ENCODE measurements at regions not wholly inside any gene's neighbourhood (a gene's known extent, or its start where the extent isn't known, plus 50 kb on each side); places are given as distances from the start of the nearest gene placed in this dataset.

GRCh38 chr2:120957905-120958304, 222.2 kb downstream of the GLI2 start:
- Histone ChIP-seq H3K27me3 (ENCODE audit: control insufficient read depth in 1 of 2, insufficient read depth in 2 of 2, low read length in 2 of 2) (peaks cover 13 to 94% of the 10 kb centered on the region in 2 experiments; a peak in 4 of 5 replicates), H3K36me3 (replicated peaks in 1 of 2; ENCODE audit: control insufficient read depth in 1 of 2, insufficient read depth in 2 of 2, low read length in 2 of 2) (no peaks in the 10 kb centered on the region), H3K79me2 (ENCODE audit: insufficient read depth, low read length) (no peaks in the 10 kb centered on the region), H3K9me3 (ENCODE audit: low read length) (no peaks in the 10 kb centered on the region), H3K4me3 (replicated peaks in 1 of 3; ENCODE audit: insufficient read depth in 1 of 3, low read depth in 2 of 3, low read length in 3 of 3) (no peak overlapping the region), H2AFZ (ENCODE audit: low read length) (no peak overlapping the region), H3K4me2 (ENCODE audit: low read depth, low read length) (no peak overlapping the region), H3K4me1 (ENCODE audit: insufficient read depth, low read length) (no peaks in the 10 kb centered on the region), H3K9ac (ENCODE audit: insufficient read depth, low read depth, low read length) (no peak overlapping the region), H4K20me1 (ENCODE audit: insufficient read depth, low read length) (no peaks in the 10 kb centered on the region), H3K27ac (ENCODE audit: extremely low read length, insufficient read depth, low read length) (no peak overlapping the region)
- intact Hi-C loops (cut with micrococcal nuclease; ENCODE audit: unreplicated experiment) = no loop called here
- in situ Hi-C loops (cut with HindIII; ENCODE audit: extremely low pct_ligation_motif_present, low pct_unique_long_range_greater_than_20kb) = no loop called here
- POLR2A ChIA-PET = no interaction called here
- no peak for DNase-seq (ENCODE audit: low spot score)
- peak; percentile 18 for ATAC-seq
- WGBS (ENCODE audit: low lambda C conversion rate) = 7% methylated on average over 3 of the region's 5 CpGs
- FAIRE-seq = no peak
- CTCF ChIA-PET (ENCODE audit: low intra/inter-chr PET ratio, low total read pairs) = no interaction called here
- BruUV-seq (replicated peaks) = no TSS peak
- TF ChIP-seq CCDC6 (CRISPR knock-in tag; IDR thresholded peaks at IDR 0.05) = no peak
- TF ChIP-seq, protein P1, sequence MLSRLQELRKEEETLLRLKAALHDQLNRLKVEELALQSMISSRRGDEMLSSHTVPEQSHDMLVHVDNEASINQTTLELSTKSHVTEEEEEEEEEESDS (CRISPR knock-in tag; IDR thresholded peaks at IDR 0.05; ENCODE audit: borderline replicate concordance) = no peak
- TF ChIP-seq, protein P2, sequence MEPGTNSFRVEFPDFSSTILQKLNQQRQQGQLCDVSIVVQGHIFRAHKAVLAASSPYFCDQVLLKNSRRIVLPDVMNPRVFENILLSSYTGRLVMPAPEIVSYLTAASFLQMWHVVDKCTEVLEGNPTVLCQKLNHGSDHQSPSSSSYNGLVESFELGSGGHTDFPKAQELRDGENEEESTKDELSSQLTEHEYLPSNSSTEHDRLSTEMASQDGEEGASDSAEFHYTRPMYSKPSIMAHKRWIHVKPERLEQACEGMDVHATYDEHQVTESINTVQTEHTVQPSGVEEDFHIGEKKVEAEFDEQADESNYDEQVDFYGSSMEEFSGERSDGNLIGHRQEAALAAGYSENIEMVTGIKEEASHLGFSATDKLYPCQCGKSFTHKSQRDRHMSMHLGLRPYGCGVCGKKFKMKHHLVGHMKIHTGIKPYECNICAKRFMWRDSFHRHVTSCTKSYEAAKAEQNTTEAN (CRISPR knock-in tag; conservative IDR thresholded peaks at IDR 0.05) = no peak
- TF ChIP-seq REXO4 (CRISPR knock-in tag; IDR thresholded peaks at IDR 0.05; ENCODE audit: borderline replicate concordance) = no peak
- TF ChIP-seq ZNF10 (CRISPR knock-in tag; IDR thresholded peaks at IDR 0.05; ENCODE audit: borderline replicate concordance, low read depth) = no peak
- no peak for TF ChIP-seq SNAI1 (CRISPR knock-in tag; IDR thresholded peaks at IDR 0.05; ENCODE audit: borderline replicate concordance)
- TF ChIP-seq ZNF335 (CRISPR knock-in tag; IDR thresholded peaks at IDR 0.05) = no peak
- TF ChIP-seq, protein P3, sequence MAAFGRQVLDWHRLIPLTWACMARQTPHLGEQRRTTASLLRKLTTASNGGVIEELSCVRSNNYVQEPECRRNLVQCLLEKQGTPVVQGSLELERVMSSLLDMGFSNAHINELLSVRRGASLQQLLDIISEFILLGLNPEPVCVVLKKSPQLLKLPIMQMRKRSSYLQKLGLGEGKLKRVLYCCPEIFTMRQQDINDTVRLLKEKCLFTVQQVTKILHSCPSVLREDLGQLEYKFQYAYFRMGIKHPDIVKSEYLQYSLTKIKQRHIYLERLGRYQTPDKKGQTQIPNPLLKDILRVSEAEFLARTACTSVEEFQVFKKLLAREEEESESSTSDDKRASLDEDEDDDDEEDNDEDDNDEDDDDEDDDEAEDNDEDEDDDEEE (CRISPR knock-in tag; IDR thresholded peaks at IDR 0.05) = no peak

Measured in HepG2 (cell line).